ENCODE measurements at regions not wholly inside any gene's neighbourhood (a gene's known extent, or its start where the extent isn't known, plus 50 kb on each side); places are given as distances from the start of the nearest gene placed in this dataset.

DNA sequence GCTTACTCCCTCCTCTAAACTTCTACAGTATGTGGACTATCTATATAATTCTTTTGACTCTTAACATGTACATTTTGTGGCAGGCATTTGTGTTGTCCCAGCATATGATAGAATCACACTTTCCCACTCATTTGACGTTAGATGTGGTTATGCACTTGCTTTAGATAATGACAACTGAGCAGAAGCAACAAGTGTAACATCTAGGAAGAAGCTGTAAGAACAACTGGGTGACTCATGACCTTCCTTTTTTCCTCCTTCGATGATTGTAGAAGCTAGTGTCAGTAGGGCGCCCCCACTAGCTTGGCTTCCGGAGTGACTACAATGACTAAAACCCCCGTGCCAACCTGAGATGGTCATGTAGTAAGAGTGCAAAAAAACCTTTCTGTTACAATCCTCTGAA, 74.6 kb upstream of the CEP85L start:
- Histone ChIP-seq H3K18ac (ENCODE audit: low read length) (no peak overlapping the region), H3K4me3 (ENCODE audit: low read length in 2 of 2) (no peak overlapping the region), H3K14ac (ENCODE audit: low read length) (no peak overlapping the region), H3K23ac (ENCODE audit: low read depth, low read length, poor library complexity) (no peak overlapping the region), H2BK5ac (ENCODE audit: low read length) (no peak overlapping the region), H3K36me3 (replicated peaks in 1 of 2; ENCODE audit: control insufficient read depth in 2 of 2, insufficient read depth in 2 of 2, low read length in 2 of 2) (no peaks in the 10 kb centered on the region), H4K91ac (ENCODE audit: low read depth, low read length, poor library complexity) (no peak overlapping the region), H3K4ac (ENCODE audit: low read length) (no peak overlapping the region), H4K8ac (ENCODE audit: low read depth, low read length) (no peak overlapping the region), H2BK15ac (ENCODE audit: low read length) (no peak overlapping the region), H3K79me1 (ENCODE audit: low read depth, low read length) (no peaks in the 10 kb centered on the region), H2AFZ (ENCODE audit: low read length) (no peak overlapping the region), H3K4me1 (ENCODE audit: control insufficient read depth in 2 of 2, insufficient read depth in 1 of 2, low read depth in 1 of 2, low read length in 2 of 2) (no peaks in the 10 kb centered on the region), H2AK5ac (ENCODE audit: low read depth, low read length) (no peak overlapping the region), H3K27ac (replicated peaks; ENCODE audit: low read length) (no peak overlapping the region), H3K9me3 (replicated peaks in 1 of 2; ENCODE audit: control insufficient read depth in 2 of 2, insufficient read depth in 1 of 2, low read depth in 1 of 2, low read length in 2 of 2) (no peaks in the 10 kb centered on the region), H2BK12ac (ENCODE audit: low read length) (no peak overlapping the region), H2BK120ac (ENCODE audit: low read depth, low read length) (no peak overlapping the region), H3K9ac (ENCODE audit: low read depth, low read length, poor library complexity) (no peak overlapping the region), H3K27me3 (ENCODE audit: control insufficient read depth in 3 of 3, insufficient read depth in 3 of 3, low read depth in 1 of 3, low read length in 3 of 3) (no peaks in the 10 kb centered on the region), H3K4me2 (ENCODE audit: insufficient read depth, low read length, poor library complexity, severe bottlenecking) (no peak overlapping the region)
- DNase-seq (ENCODE audit: low spot score), result no peak
- WGBS, 2 donors (ENCODE audit: extremely low coverage in 2 of 2, insufficient read length in 2 of 2, insufficient replicate concordance in 1 of 2), result no CpG with 5 or more reads among the region's 5 CpGs

DNA sequence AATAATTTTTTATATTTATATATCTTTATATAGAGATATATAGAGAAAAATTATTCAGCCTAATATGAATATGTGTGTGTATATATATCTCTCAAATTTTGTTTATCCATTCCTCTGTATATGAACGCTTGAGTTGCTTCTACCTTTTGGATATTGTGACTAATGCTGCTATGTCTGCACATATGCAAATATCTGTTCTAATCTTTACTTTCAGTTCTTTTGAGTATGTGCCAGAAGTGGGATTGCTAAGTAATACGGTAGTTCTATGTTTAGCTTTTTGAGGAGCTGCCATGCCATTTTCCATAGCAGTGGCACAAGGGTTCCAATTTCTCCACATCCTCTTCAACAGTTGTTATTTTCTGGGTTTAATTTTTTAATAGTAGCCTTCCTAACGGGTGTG, 72.8 kb upstream of the CEP85L start:
- Histone ChIP-seq H3K14ac (ENCODE audit: low read length) (no peak overlapping the region), H3K4ac (ENCODE audit: low read length) (no peak overlapping the region), H3K27me3 (ENCODE audit: control insufficient read depth in 3 of 3, insufficient read depth in 3 of 3, low read depth in 1 of 3, low read length in 3 of 3) (no peaks in the 10 kb centered on the region), H3K4me3 (ENCODE audit: low read length in 2 of 2) (no peak overlapping the region), H3K79me1 (ENCODE audit: low read depth, low read length) (no peaks in the 10 kb centered on the region), H3K23ac (ENCODE audit: low read depth, low read length, poor library complexity) (no peak overlapping the region), H3K18ac (ENCODE audit: low read length) (no peak overlapping the region), H3K4me2 (ENCODE audit: insufficient read depth, low read length, poor library complexity, severe bottlenecking) (no peak overlapping the region), H3K36me3 (replicated peaks in 1 of 2; ENCODE audit: control insufficient read depth in 2 of 2, insufficient read depth in 2 of 2, low read length in 2 of 2) (no peaks in the 10 kb centered on the region), H3K4me1 (ENCODE audit: control insufficient read depth in 2 of 2, insufficient read depth in 1 of 2, low read depth in 1 of 2, low read length in 2 of 2) (peaks cover under 1 to 2% of the 10 kb centered on the region in 2 donors), H3K27ac (replicated peaks; ENCODE audit: low read length) (no peak overlapping the region), H2AFZ (ENCODE audit: low read length) (no peak overlapping the region), H2BK120ac (ENCODE audit: low read depth, low read length) (no peak overlapping the region), H2BK12ac (ENCODE audit: low read length) (no peak overlapping the region), H4K8ac (ENCODE audit: low read depth, low read length) (no peak overlapping the region), H3K9ac (ENCODE audit: low read depth, low read length, poor library complexity) (no peak overlapping the region), H4K91ac (ENCODE audit: low read depth, low read length, poor library complexity) (no peak overlapping the region), H2BK5ac (ENCODE audit: low read length) (no peak overlapping the region), H2AK5ac (ENCODE audit: low read depth, low read length) (no peak overlapping the region), H3K9me3 (replicated peaks in 1 of 2; ENCODE audit: control insufficient read depth in 2 of 2, insufficient read depth in 1 of 2, low read depth in 1 of 2, low read length in 2 of 2) (no peaks in the 10 kb centered on the region), H2BK15ac (ENCODE audit: low read length) (no peak overlapping the region)
- DNase-seq (ENCODE audit: low spot score), result no peak
- WGBS, 2 donors (ENCODE audit: extremely low coverage in 2 of 2, insufficient read length in 2 of 2, insufficient replicate concordance in 1 of 2), result no CpG with 5 or more reads among the region's 3 CpGs

DNA sequence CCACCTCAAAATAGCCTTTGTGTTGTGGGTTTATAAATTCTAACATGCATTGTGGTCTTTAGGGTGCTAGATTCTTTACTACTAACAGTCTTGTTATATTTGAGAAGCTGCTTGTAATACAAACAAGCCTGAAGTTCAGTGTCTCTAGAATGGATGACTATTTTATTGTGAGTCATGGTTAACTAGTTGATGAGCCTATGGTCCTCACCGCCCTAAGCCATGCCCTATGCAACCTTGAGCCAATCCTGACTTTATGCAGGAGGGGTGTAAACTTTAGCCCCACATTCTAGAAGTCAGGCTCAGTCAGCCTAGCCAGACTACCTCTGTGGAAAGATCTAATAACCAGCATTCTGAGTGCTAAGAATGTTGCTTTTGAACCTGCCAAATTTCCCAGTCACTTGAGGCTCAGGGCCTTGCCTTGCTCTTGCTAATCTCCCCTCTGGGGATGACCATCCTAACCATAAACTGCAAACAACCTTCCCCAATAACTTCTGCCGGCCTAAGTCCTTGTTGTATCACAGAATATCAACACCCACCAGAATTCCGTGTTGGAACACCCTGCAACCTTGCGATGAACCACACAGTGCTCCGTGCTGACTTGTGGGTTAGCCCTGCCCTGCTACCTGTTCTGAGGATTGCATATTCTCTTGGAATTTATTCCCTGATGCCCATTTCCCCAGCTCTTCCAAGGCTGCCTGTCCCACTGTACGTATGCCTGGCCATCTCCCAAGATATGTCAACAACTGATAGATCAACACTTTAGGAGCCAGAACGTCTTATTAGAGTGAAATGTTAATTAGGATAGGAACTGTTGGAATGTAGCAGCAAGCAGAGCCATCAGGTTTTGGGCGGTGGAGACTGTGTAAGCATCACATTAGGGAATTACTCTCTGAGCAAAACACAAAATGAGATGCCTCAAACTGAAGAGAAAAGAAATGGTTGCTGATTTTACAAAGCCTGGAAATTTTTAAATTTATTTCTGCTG, 71.7 kb upstream of the CEP85L start:
- Histone ChIP-seq H2BK120ac (ENCODE audit: low read depth, low read length) (no peak overlapping the region), H3K79me1 (ENCODE audit: low read depth, low read length) (no peaks in the 10 kb centered on the region), H3K4ac (ENCODE audit: low read length) (no peak overlapping the region), H3K14ac (ENCODE audit: low read length) (no peak overlapping the region), H3K9ac (ENCODE audit: low read depth, low read length, poor library complexity) (no peak overlapping the region), H2BK15ac (ENCODE audit: low read length) (no peak overlapping the region), H2AK5ac (ENCODE audit: low read depth, low read length) (no peak overlapping the region), H4K91ac (ENCODE audit: low read depth, low read length, poor library complexity) (no peak overlapping the region), H2BK12ac (ENCODE audit: low read length) (no peak overlapping the region), H4K8ac (ENCODE audit: low read depth, low read length) (no peak overlapping the region), H2AFZ (ENCODE audit: low read length) (no peak overlapping the region), H3K4me2 (ENCODE audit: insufficient read depth, low read length, poor library complexity, severe bottlenecking) (no peak overlapping the region), H2BK5ac (ENCODE audit: low read length) (no peak overlapping the region), H3K4me3 (ENCODE audit: low read length in 2 of 2) (no peak overlapping the region), H3K23ac (ENCODE audit: low read depth, low read length, poor library complexity) (no peak overlapping the region), H3K27me3 (ENCODE audit: control insufficient read depth in 3 of 3, insufficient read depth in 3 of 3, low read depth in 1 of 3, low read length in 3 of 3) (no peaks in the 10 kb centered on the region), H3K36me3 (replicated peaks in 1 of 2; ENCODE audit: control insufficient read depth in 2 of 2, insufficient read depth in 2 of 2, low read length in 2 of 2) (no peaks in the 10 kb centered on the region), H3K9me3 (replicated peaks in 1 of 2; ENCODE audit: control insufficient read depth in 2 of 2, insufficient read depth in 1 of 2, low read depth in 1 of 2, low read length in 2 of 2) (no peaks in the 10 kb centered on the region), H3K18ac (ENCODE audit: low read length) (no peak overlapping the region), H3K27ac (replicated peaks; ENCODE audit: low read length) (no peak overlapping the region), H3K4me1 (ENCODE audit: control insufficient read depth in 2 of 2, insufficient read depth in 1 of 2, low read depth in 1 of 2, low read length in 2 of 2) (peaks cover 2% of the 10 kb centered on the region in 2 donors)
- DNase-seq (ENCODE audit: low spot score), result no peak
- no CpG with 5 or more reads among the region's 8 CpGs for WGBS, 2 donors (ENCODE audit: extremely low coverage in 2 of 2, insufficient read length in 2 of 2, insufficient replicate concordance in 1 of 2)

DNA sequence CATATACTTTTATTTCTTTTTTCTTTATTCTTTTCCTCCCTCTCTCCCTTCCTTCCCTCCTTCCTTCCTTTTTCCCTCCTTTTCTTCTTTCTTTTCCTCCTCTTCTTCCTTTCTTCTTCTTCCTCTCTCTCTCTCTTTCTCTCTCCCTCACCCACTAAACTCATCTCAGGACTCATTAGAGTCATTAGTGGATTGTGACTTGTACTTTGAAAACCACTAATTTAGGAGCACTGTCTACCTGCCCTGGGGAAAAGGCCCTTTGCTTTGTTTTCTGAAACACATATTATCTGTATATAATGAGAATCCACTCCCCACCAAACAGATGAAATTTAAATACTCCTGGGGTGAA, 68.7 kb upstream of the CEP85L start:
- Histone ChIP-seq H3K4me2 (ENCODE audit: insufficient read depth, low read length, poor library complexity, severe bottlenecking) (no peak overlapping the region), H2AK5ac (ENCODE audit: low read depth, low read length) (no peak overlapping the region), H3K79me1 (ENCODE audit: low read depth, low read length) (no peaks in the 10 kb centered on the region), H3K27me3 (ENCODE audit: control insufficient read depth in 3 of 3, insufficient read depth in 3 of 3, low read depth in 1 of 3, low read length in 3 of 3) (no peaks in the 10 kb centered on the region), H3K9me3 (replicated peaks in 1 of 2; ENCODE audit: control insufficient read depth in 2 of 2, insufficient read depth in 1 of 2, low read depth in 1 of 2, low read length in 2 of 2) (no peaks in the 10 kb centered on the region), H3K9ac (ENCODE audit: low read depth, low read length, poor library complexity) (no peak overlapping the region), H3K23ac (ENCODE audit: low read depth, low read length, poor library complexity) (no peak overlapping the region), H2BK15ac (ENCODE audit: low read length) (no peak overlapping the region), H3K36me3 (replicated peaks in 1 of 2; ENCODE audit: control insufficient read depth in 2 of 2, insufficient read depth in 2 of 2, low read length in 2 of 2) (no peaks in the 10 kb centered on the region), H3K14ac (ENCODE audit: low read length) (no peak overlapping the region), H3K4me1 (ENCODE audit: control insufficient read depth in 2 of 2, insufficient read depth in 1 of 2, low read depth in 1 of 2, low read length in 2 of 2) (peaks cover 2% of the 10 kb centered on the region in 2 donors), H2BK12ac (ENCODE audit: low read length) (no peak overlapping the region), H3K18ac (ENCODE audit: low read length) (no peak overlapping the region), H4K8ac (ENCODE audit: low read depth, low read length) (no peak overlapping the region), H3K4ac (ENCODE audit: low read length) (no peak overlapping the region), H2AFZ (ENCODE audit: low read length) (no peak overlapping the region), H3K4me3 (ENCODE audit: low read length in 2 of 2) (no peak overlapping the region), H3K27ac (replicated peaks; ENCODE audit: low read length) (no peak overlapping the region), H2BK5ac (ENCODE audit: low read length) (no peak overlapping the region), H2BK120ac (ENCODE audit: low read depth, low read length) (no peak overlapping the region), H4K91ac (ENCODE audit: low read depth, low read length, poor library complexity) (no peak overlapping the region)
- no peak for DNase-seq (ENCODE audit: low spot score)

Measured in neuronal stem cell (in vitro differentiated cells).